SK-N-SH treated with all-trans-retinoic acid at 6 μM for 48 hours (cell line): ENCODE measurements at regions not wholly inside any gene's neighbourhood (a gene's known extent, or its start where the extent isn't known, plus 50 kb on each side); places are given as distances from the start of the nearest gene placed in this dataset.

Source experiments
- PATZ1 ChIP-seq: fragments of 250-450 bp; sonication (Bioruptor Pico); IDR thresholded peaks from 2 replicates; pipeline ENCODE4 v1.8.0; 2020; ENCODE audit warnings: mild to moderate bottlenecking, moderate library complexity, borderline replicate concordance
- ZFP3 ChIP-seq: fragments of 250-450 bp; sonication (Bioruptor Pico); IDR thresholded peaks from 2 replicates; pipeline ENCODE4 v1.5.0; 2020; ENCODE audit warnings: mild to moderate bottlenecking, moderate library complexity

- TF ChIP-seq PATZ1 (CRISPR knock-in tag) (no peak), ZFP3 (CRISPR knock-in tag) (no peak)
These were observed 250.0 kb downstream of the CHRM3 start for GRCh38 chr1:239636347-239636746.
